ENCODE measurements at regions not wholly inside any gene's neighbourhood (a gene's known extent, or its start where the extent isn't known, plus 50 kb on each side); places are given as distances from the start of the nearest gene placed in this dataset.

DNA sequence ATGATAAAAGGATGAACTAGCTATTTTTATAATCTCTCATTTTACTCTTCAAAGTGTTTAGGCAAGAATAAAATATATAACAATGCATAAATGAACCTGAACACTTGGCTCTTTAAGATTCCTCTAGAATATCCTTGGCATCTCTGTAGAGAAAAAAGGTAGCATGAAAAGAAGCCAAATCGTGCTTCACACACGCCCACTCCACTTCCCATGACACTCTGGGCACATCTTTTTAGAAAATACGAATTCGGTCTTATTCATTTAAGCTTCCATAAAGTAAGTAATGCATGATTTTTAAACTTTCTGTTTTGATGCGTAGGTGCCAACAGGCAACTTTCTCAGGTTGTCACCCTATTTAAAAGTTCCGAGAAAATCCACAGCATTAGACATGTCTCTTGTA is 73.6 kb upstream of the SORBS2 start:
- H3K4me2 ChIP-seq, result no peak overlapping the region
- H3K9me3 ChIP-seq, result 0 out of 2 replicates have a peak, but pooled peaks cover 3% of the 10 kb centered on the region
- CTCF ChIA-PET, result interaction anchor here (1.0 kb wide), 1 partner anchor 73 kb away, joined by 3 read pairs; no protein-coding TSS in a partner anchor
- POLR2A ChIA-PET, result interaction anchor here (0.6 kb wide), 2 partner anchors 10 to 74 kb away, joined by 3 to 5 read pairs; partner anchors contain the start of gene SORBS2
- H3K9me2 ChIP-seq, result no peaks in the 10 kb centered on the region
- no peak overlapping the region for H2AFZ ChIP-seq (ENCODE audit: low read depth)
- no peaks in the 10 kb centered on the region for H4K20me1 ChIP-seq (ENCODE audit: insufficient read depth)
- no peaks in the 10 kb centered on the region for H3K27me3 ChIP-seq (ENCODE audit: insufficient read depth)
- no peak overlapping the region for H3K4me3 ChIP-seq (ENCODE audit: low read depth in 2 of 2, low read length in 1 of 2)
- WGBS (ENCODE audit: low lambda C conversion rate), result 57% methylated on average over 6 of the region's 6 CpGs
- no peaks in the 10 kb centered on the region for H3K79me2 ChIP-seq (ENCODE audit: insufficient read depth)
- no peaks in the 10 kb centered on the region for H3K36me3 ChIP-seq (replicated peaks in 1 of 2; ENCODE audit: control insufficient read depth in 1 of 2, insufficient read depth in 2 of 2, low read length in 1 of 2)
- TF ChIP-seq FOSL2 (IDR thresholded peaks at IDR 0.05; ENCODE audit: borderline replicate concordance, low read depth) (no peak), FOXM1 (IDR thresholded peaks at IDR 0.05; ENCODE audit: low read depth) (no peak), GABPA (IDR thresholded peaks at IDR 0.05; ENCODE audit: low read depth) (no peak), NFIC (IDR thresholded peaks at IDR 0.05; ENCODE audit: borderline replicate concordance) (no peak), POLR2AphosphoS5 (IDR thresholded peaks at IDR 0.05; ENCODE audit: low read depth, low read length) (no peak)
- H3K27ac ChIP-seq (ENCODE audit: low read depth in 2 of 2, low read length in 1 of 2), result no peak overlapping the region
- H3K4me1 ChIP-seq (ENCODE audit: control insufficient read depth in 1 of 2, insufficient read depth in 2 of 2, low read depth in 1 of 2, low read length in 1 of 2), result peaks cover 0 to 9% of the 10 kb centered on the region in 2 experiments; a peak in 2 of 4 replicates
- H3F3A ChIP-seq (replicated peaks; ENCODE audit: insufficient read depth), result no peaks in the 10 kb centered on the region
- DNase-seq, result no peak
- H3K9ac ChIP-seq, result no peak overlapping the region

DNA sequence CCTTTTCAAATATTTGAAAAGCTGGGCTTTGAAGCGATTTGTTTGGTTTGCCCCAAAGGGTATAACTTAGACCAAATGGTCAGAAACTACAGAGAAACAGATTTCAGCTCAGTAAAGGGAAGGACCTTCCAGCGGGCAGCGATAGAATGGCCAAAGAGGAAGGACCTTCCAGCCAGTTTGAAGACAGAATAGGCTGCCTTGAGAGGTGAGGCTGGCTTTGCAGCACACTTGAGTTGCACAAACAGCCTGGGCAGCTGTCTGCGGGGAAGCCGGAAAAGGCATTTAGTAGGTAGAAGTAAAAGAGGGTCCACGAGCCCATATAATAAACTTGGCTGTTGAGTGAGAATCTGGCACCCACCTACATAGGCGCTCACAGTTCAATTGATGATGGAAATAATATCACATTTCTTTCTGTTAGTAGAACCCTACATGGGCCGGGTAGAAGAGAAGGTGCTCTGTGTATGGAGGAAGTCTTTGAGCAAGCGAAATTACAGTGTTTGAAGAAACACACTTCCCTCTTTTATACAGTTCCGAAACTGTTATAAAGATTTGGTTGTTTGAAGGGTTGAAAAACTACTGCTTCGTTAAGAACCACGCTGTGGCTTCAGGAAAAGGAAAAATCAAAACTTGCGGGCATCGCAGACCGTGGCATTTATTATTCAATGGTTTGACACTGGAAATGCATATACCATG is 75.0 kb upstream of the SORBS2 start:
- H2AFZ ChIP-seq (ENCODE audit: low read depth), result no peak overlapping the region
- H3K27me3 ChIP-seq (ENCODE audit: insufficient read depth), result no peaks in the 10 kb centered on the region
- 73% methylated on average over 15 of the region's 15 CpGs for WGBS (ENCODE audit: low lambda C conversion rate)
- no peaks in the 10 kb centered on the region for H3F3A ChIP-seq (replicated peaks; ENCODE audit: insufficient read depth)
- H3K4me1 ChIP-seq (ENCODE audit: control insufficient read depth in 1 of 2, insufficient read depth in 2 of 2, low read depth in 1 of 2, low read length in 1 of 2), result peaks cover 0 to 6% of the 10 kb centered on the region in 2 experiments; a peak in 2 of 4 replicates
- no peak overlapping the region for H3K4me3 ChIP-seq (ENCODE audit: low read depth in 2 of 2, low read length in 1 of 2)
- ChIA-PET POLR2A (no interaction called here), CTCF (interaction anchor here (0.7 kb wide), 1 partner anchor 134 kb away, joined by 3 read pairs; no protein-coding TSS in a partner anchor)
- H3K4me2 ChIP-seq, result no peak overlapping the region
- no peak overlapping the region for H3K9ac ChIP-seq
- H3K36me3 ChIP-seq (replicated peaks in 1 of 2; ENCODE audit: control insufficient read depth in 1 of 2, insufficient read depth in 2 of 2, low read length in 1 of 2), result no peaks in the 10 kb centered on the region
- 0 out of 2 replicates have a peak, but pooled peaks cover 3% of the 10 kb centered on the region for H3K9me3 ChIP-seq
- H4K20me1 ChIP-seq (ENCODE audit: insufficient read depth), result no peaks in the 10 kb centered on the region
- no peak overlapping the region for H3K27ac ChIP-seq (ENCODE audit: low read depth in 2 of 2, low read length in 1 of 2)
- H3K79me2 ChIP-seq (ENCODE audit: insufficient read depth), result no peaks in the 10 kb centered on the region
- DNase-seq, result no peak
- H3K9me2 ChIP-seq, result no peaks in the 10 kb centered on the region
- TF ChIP-seq TCF12 (IDR thresholded peaks at IDR 0.05) (no peak), TAF1 (IDR thresholded peaks at IDR 0.05; ENCODE audit: borderline replicate concordance, low read depth, low read length) (no peak), POLR2AphosphoS5 (IDR thresholded peaks at IDR 0.05; ENCODE audit: low read depth, low read length) (no peak), FOXJ3 (CRISPR knock-in tag; IDR thresholded peaks at IDR 0.05) (no peak), RAD21 (IDR thresholded peaks at IDR 0.05; ENCODE audit: low read length) (no peak), YY1 (IDR thresholded peaks at IDR 0.05; ENCODE audit: low read depth) (no peak), MEF2A (IDR thresholded peaks at IDR 0.05; ENCODE audit: borderline replicate concordance, low read depth) (no peak), FOXM1 (IDR thresholded peaks at IDR 0.05; ENCODE audit: low read depth) (no peak), FOSL2 (IDR thresholded peaks at IDR 0.05; ENCODE audit: borderline replicate concordance, low read depth) (no peak), EP300 (IDR thresholded peaks at IDR 0.05; ENCODE audit: borderline replicate concordance in 1 of 2, low read depth in 1 of 2, low read length in 1 of 2) (no peak), SMC3 (IDR thresholded peaks at IDR 0.05; ENCODE audit: low read depth, low read length) (no peak), NFIC (IDR thresholded peaks at IDR 0.05; ENCODE audit: borderline replicate concordance) (no peak)
- TF ChIP-seq, protein P1, sequence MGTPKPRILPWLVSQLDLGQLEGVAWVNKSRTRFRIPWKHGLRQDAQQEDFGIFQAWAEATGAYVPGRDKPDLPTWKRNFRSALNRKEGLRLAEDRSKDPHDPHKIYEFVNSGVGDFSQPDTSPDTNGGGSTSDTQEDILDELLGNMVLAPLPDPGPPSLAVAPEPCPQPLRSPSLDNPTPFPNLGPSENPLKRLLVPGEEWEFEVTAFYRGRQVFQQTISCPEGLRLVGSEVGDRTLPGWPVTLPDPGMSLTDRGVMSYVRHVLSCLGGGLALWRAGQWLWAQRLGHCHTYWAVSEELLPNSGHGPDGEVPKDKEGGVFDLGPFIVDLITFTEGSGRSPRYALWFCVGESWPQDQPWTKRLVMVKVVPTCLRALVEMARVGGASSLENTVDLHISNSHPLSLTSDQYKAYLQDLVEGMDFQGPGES (IDR thresholded peaks at IDR 0.05; ENCODE audit: low read depth, low read length), result no peak
- TF ChIP-seq, protein P2, sequence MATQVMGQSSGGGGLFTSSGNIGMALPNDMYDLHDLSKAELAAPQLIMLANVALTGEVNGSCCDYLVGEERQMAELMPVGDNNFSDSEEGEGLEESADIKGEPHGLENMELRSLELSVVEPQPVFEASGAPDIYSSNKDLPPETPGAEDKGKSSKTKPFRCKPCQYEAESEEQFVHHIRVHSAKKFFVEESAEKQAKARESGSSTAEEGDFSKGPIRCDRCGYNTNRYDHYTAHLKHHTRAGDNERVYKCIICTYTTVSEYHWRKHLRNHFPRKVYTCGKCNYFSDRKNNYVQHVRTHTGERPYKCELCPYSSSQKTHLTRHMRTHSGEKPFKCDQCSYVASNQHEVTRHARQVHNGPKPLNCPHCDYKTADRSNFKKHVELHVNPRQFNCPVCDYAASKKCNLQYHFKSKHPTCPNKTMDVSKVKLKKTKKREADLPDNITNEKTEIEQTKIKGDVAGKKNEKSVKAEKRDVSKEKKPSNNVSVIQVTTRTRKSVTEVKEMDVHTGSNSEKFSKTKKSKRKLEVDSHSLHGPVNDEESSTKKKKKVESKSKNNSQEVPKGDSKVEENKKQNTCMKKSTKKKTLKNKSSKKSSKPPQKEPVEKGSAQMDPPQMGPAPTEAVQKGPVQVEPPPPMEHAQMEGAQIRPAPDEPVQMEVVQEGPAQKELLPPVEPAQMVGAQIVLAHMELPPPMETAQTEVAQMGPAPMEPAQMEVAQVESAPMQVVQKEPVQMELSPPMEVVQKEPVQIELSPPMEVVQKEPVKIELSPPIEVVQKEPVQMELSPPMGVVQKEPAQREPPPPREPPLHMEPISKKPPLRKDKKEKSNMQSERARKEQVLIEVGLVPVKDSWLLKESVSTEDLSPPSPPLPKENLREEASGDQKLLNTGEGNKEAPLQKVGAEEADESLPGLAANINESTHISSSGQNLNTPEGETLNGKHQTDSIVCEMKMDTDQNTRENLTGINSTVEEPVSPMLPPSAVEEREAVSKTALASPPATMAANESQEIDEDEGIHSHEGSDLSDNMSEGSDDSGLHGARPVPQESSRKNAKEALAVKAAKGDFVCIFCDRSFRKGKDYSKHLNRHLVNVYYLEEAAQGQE (IDR thresholded peaks at IDR 0.05; ENCODE audit: low read depth, low read length), result no peak
- TF ChIP-seq, protein P3, sequence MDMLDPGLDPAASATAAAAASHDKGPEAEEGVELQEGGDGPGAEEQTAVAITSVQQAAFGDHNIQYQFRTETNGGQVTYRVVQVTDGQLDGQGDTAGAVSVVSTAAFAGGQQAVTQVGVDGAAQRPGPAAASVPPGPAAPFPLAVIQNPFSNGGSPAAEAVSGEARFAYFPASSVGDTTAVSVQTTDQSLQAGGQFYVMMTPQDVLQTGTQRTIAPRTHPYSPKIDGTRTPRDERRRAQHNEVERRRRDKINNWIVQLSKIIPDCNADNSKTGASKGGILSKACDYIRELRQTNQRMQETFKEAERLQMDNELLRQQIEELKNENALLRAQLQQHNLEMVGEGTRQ (IDR thresholded peaks at IDR 0.05; ENCODE audit: borderline replicate concordance, low read depth, low read length), result no peak
- TF ChIP-seq, protein P4, sequence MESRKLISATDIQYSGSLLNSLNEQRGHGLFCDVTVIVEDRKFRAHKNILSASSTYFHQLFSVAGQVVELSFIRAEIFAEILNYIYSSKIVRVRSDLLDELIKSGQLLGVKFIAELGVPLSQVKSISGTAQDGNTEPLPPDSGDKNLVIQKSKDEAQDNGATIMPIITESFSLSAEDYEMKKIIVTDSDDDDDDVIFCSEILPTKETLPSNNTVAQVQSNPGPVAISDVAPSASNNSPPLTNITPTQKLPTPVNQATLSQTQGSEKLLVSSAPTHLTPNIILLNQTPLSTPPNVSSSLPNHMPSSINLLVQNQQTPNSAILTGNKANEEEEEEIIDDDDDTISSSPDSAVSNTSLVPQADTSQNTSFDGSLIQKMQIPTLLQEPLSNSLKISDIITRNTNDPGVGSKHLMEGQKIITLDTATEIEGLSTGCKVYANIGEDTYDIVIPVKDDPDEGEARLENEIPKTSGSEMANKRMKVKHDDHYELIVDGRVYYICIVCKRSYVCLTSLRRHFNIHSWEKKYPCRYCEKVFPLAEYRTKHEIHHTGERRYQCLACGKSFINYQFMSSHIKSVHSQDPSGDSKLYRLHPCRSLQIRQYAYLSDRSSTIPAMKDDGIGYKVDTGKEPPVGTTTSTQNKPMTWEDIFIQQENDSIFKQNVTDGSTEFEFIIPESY (IDR thresholded peaks at IDR 0.05; ENCODE audit: borderline replicate concordance, low read depth), result no peak
- TF ChIP-seq, protein P5, sequence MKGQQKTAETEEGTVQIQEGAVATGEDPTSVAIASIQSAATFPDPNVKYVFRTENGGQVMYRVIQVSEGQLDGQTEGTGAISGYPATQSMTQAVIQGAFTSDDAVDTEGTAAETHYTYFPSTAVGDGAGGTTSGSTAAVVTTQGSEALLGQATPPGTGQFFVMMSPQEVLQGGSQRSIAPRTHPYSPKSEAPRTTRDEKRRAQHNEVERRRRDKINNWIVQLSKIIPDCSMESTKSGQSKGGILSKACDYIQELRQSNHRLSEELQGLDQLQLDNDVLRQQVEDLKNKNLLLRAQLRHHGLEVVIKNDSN (IDR thresholded peaks at IDR 0.05; ENCODE audit: borderline replicate concordance, low read depth), result no peak
